C4-2B (cell line): ENCODE measurements at regions not wholly inside any gene's neighbourhood (a gene's known extent, or its start where the extent isn't known, plus 50 kb on each side); places are given as distances from the start of the nearest gene placed in this dataset.

Experiments
- ZFX ChIP-seq: fragments of 450-650 bp; IDR thresholded peaks from 2 replicates; pipeline ENCODE4 v1.6.1; 2017
- TF ChIP-seq, protein P1 (sequence below): fragments of 450-650 bp; conservative IDR thresholded peaks from 2 replicates; pipeline ENCODE4 v1.5.1; 2017; ENCODE audit warnings: mild to moderate bottlenecking

DNA sequence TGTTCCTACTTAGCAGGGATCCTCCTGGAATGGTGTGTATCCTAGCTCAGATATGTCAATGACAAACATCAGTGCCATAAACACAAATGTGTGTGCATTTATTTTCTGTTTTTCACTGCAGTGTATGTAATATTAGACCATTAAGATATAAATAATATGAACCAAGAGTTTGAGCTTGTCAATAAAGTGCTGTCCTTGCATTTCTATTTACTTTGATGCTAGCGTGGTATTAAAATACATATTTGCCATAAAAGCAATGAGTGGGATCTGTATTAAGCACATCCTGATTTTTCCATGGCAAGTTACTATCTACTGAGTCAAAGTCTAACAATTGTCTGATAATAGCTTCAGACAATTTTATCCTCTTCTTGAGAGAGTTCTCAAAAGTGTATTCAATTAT, 157.6 kb downstream of the DIRAS2 start:
- TF ChIP-seq, protein P1, sequence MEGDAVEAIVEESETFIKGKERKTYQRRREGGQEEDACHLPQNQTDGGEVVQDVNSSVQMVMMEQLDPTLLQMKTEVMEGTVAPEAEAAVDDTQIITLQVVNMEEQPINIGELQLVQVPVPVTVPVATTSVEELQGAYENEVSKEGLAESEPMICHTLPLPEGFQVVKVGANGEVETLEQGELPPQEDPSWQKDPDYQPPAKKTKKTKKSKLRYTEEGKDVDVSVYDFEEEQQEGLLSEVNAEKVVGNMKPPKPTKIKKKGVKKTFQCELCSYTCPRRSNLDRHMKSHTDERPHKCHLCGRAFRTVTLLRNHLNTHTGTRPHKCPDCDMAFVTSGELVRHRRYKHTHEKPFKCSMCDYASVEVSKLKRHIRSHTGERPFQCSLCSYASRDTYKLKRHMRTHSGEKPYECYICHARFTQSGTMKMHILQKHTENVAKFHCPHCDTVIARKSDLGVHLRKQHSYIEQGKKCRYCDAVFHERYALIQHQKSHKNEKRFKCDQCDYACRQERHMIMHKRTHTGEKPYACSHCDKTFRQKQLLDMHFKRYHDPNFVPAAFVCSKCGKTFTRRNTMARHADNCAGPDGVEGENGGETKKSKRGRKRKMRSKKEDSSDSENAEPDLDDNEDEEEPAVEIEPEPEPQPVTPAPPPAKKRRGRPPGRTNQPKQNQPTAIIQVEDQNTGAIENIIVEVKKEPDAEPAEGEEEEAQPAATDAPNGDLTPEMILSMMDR = no peak
- no peak for TF ChIP-seq ZFX
